Testis (tissue), 2 donors: ENCODE measurements at regions not wholly inside any gene's neighbourhood (a gene's known extent, or its start where the extent isn't known, plus 50 kb on each side); places are given as distances from the start of the nearest gene placed in this dataset.

Experiments used
- CTCF ChIP-seq, 3 experiments: fragments of 450-650 bp in 2 of 3; fragments of 200-600 bp in 1 of 3; sonication (generic) in 1 of 3; IDR thresholded peaks; one replicate each; pipeline ENCODE4 v1.5.1; 2016 to 2019; ENCODE audit warnings: antibody characterized with exemption in 3 of 3, mild to moderate bottlenecking in 2 of 3, moderate library complexity in 1 of 3
- POLR2A ChIP-seq: fragments of 450-650 bp; IDR thresholded peaks from one replicate; pipeline ENCODE4 v1.6.1; 2017; ENCODE audit warnings: antibody characterized with exemption, mild to moderate bottlenecking, moderate library complexity

GRCh38 chr11:19428206-19429002 lies 187.7 kb upstream of the E2F8 start:
- no peak for TF ChIP-seq POLR2A
- no peak for TF ChIP-seq CTCF (IDR thresholded peaks at IDR 0.05)
